Osteoblast (primary cell): ENCODE measurements at regions not wholly inside any gene's neighbourhood (a gene's known extent, or its start where the extent isn't known, plus 50 kb on each side); places are given as distances from the start of the nearest gene placed in this dataset.
"Not testable (repeated sequence)": the region's sequence is repeated elsewhere in the genome, so short reads cannot be mapped to it uniquely, and the experiment has no call there.

ENCODE experiments used
- DNase-seq: peaks from one replicate; pipeline ENCODE4 v3.0.0; 2011; ENCODE audit warnings: low spot score, mixed read lengths; ENCODE audit not compliant: insufficient read length; ENCODE audit errors: missing footprints
- H2AFZ ChIP-seq: 2 replicates; pipeline ENCODE4 v1.6.0; 2011; ENCODE audit warnings: mild to moderate bottlenecking, low read length
- H3K27ac ChIP-seq: 2 replicates; pipeline ENCODE4 v1.5.1; 2011; ENCODE audit warnings: mild to moderate bottlenecking, low read depth, low read length, moderate library complexity
- H3K27me3 ChIP-seq: 2 replicates; pipeline ENCODE4 v1.6.0; 2012; ENCODE audit warnings: mild to moderate bottlenecking, control low read depth, inconsistent platforms, low read length, moderate library complexity; ENCODE audit not compliant: insufficient read depth
- H3K36me3 ChIP-seq: 2 replicates; pipeline ENCODE4 v1.5.1; 2011; ENCODE audit warnings: mild to moderate bottlenecking, low read length, control low read depth, moderate library complexity; ENCODE audit not compliant: insufficient read depth
- H3K4me1 ChIP-seq: 2 replicates; pipeline ENCODE4 v1.5.1; 2011; ENCODE audit warnings: mild to moderate bottlenecking, low read length, control low read depth, moderate library complexity; ENCODE audit not compliant: insufficient read depth
- H3K4me2 ChIP-seq: 2 replicates; pipeline ENCODE4 v1.6.0; 2011; ENCODE audit warnings: mild to moderate bottlenecking, low read length; ENCODE audit not compliant: insufficient read depth
- H3K4me3 ChIP-seq: fragments of 200-600 bp; sonication (generic); 3 replicates; pipeline ENCODE4 v1.5.1; 2012; ENCODE audit warnings: mild to moderate bottlenecking, low read length, inconsistent platforms; ENCODE audit not compliant: insufficient read depth
- H3K79me2 ChIP-seq: 2 replicates; pipeline ENCODE4 v1.6.0; 2012; ENCODE audit warnings: mild to moderate bottlenecking, low read length, control low read depth, inconsistent platforms; ENCODE audit not compliant: insufficient read depth
- H3K9me3 ChIP-seq: 2 replicates; pipeline ENCODE4 v1.5.1; 2011; ENCODE audit warnings: low read depth, low read length, control low read depth
- H4K20me1 ChIP-seq: 2 replicates; pipeline ENCODE4 v1.6.0; 2012; ENCODE audit warnings: mild to moderate bottlenecking, low read length, control low read depth; ENCODE audit not compliant: insufficient read depth
- TF ChIP-seq, protein P1 (sequence below): IDR thresholded peaks from 2 replicates; pipeline ENCODE4 v1.5.1; 2011; ENCODE audit warnings: mild to moderate bottlenecking, low read depth, low read length, moderate library complexity; ENCODE audit errors: extremely low read depth

GRCh38 chrX:139360356-139360755 lies 170.2 kb upstream of the F9 start:
- no peaks in the 10 kb centered on the region for H3K27me3 ChIP-seq
- H3K9me3 ChIP-seq: no peaks in the 10 kb centered on the region
- no peaks in the 10 kb centered on the region for H3K36me3 ChIP-seq
- no peak overlapping the region for H3K4me2 ChIP-seq
- H3K79me2 ChIP-seq: no peaks in the 10 kb centered on the region
- no peak overlapping the region for H2AFZ ChIP-seq
- no peak for DNase-seq
- no peak overlapping the region for H3K4me3 ChIP-seq
- H3K27ac ChIP-seq: no peak overlapping the region
- no peaks in the 10 kb centered on the region for H3K4me1 ChIP-seq
- TF ChIP-seq, protein P1, sequence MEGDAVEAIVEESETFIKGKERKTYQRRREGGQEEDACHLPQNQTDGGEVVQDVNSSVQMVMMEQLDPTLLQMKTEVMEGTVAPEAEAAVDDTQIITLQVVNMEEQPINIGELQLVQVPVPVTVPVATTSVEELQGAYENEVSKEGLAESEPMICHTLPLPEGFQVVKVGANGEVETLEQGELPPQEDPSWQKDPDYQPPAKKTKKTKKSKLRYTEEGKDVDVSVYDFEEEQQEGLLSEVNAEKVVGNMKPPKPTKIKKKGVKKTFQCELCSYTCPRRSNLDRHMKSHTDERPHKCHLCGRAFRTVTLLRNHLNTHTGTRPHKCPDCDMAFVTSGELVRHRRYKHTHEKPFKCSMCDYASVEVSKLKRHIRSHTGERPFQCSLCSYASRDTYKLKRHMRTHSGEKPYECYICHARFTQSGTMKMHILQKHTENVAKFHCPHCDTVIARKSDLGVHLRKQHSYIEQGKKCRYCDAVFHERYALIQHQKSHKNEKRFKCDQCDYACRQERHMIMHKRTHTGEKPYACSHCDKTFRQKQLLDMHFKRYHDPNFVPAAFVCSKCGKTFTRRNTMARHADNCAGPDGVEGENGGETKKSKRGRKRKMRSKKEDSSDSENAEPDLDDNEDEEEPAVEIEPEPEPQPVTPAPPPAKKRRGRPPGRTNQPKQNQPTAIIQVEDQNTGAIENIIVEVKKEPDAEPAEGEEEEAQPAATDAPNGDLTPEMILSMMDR: no peak
- H4K20me1 ChIP-seq: no peaks in the 10 kb centered on the region

GRCh38 chrX:139342594-139342991 lies 187.9 kb upstream of the F9 start:
- not testable (repeated sequence) for H3K4me2 ChIP-seq, H3K27ac ChIP-seq, H3K79me2 ChIP-seq, H3K27me3 ChIP-seq, H4K20me1 ChIP-seq, DNase-seq, H3K4me3 ChIP-seq, H3K4me1 ChIP-seq, H3K9me3 ChIP-seq, H3K36me3 ChIP-seq, H2AFZ ChIP-seq

- H3K27me3 ChIP-seq, H3K79me2 ChIP-seq, H3K4me1 ChIP-seq, H3K27ac ChIP-seq, H3K9me3 ChIP-seq, DNase-seq, H4K20me1 ChIP-seq, H3K4me2 ChIP-seq, H3K4me3 ChIP-seq, H2AFZ ChIP-seq, H3K36me3 ChIP-seq: not testable (repeated sequence)
Observed at GRCh38 chrX:139341855-139342593, 188.5 kb upstream of the F9 start.

DNA sequence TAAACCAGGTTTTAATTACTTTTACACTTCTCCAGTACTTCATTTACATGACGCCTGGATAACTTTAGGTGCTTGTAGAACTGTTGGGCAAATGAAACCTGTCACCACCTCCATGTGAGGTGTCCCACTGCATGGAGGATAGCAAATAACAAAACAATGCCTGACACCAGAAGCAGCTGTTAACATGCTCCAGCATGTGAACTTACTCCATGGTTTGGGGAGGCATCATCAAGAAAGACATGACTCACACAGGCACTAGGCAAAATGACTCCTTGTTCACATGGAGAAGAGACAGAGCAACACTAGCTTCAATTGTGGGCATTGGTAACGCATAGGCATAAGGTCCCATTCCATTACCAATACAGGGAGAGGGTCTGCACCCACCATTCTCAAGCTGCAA lies 198.1 kb upstream of the F9 start:
- Histone ChIP-seq H3K4me3 (no peak overlapping the region), H3K4me1 (no peaks in the 10 kb centered on the region), H3K4me2 (no peak overlapping the region), H3K27me3 (no peaks in the 10 kb centered on the region), H4K20me1 (no peaks in the 10 kb centered on the region), H3K36me3 (no peaks in the 10 kb centered on the region), H3K79me2 (no peaks in the 10 kb centered on the region), H2AFZ (no peak overlapping the region), H3K27ac (no peak overlapping the region), H3K9me3 (no peaks in the 10 kb centered on the region)
- peak; percentile 22 for DNase-seq
- TF ChIP-seq, protein P1: no peak

GRCh38 chrX:139327355-139327754 lies 203.2 kb upstream of the F9 start:
- Histone ChIP-seq H3K27ac (no peak overlapping the region), H4K20me1 (no peaks in the 10 kb centered on the region), H3K79me2 (no peaks in the 10 kb centered on the region), H3K27me3 (no peaks in the 10 kb centered on the region), H3K36me3 (no peaks in the 10 kb centered on the region), H3K4me2 (no peak overlapping the region), H2AFZ (no peak overlapping the region), H3K4me1 (no peaks in the 10 kb centered on the region), H3K4me3 (no peak overlapping the region), H3K9me3 (no peaks in the 10 kb centered on the region)
- TF ChIP-seq, protein P1: no peak
- DNase-seq: no peak
